Progenitor cell of endocrine pancreas (in vitro differentiated cells): ENCODE measurements at regions not wholly inside any gene's neighbourhood (a gene's known extent, or its start where the extent isn't known, plus 50 kb on each side); places are given as distances from the start of the nearest gene placed in this dataset.

Experiments
- DNase-seq: peaks from one replicate; pipeline ENCODE4 v3.0.0; 2021; ENCODE audit warnings: low spot score; ENCODE audit not compliant: unreplicated experiment
- H3K27ac Mint-ChIP-seq: 2 replicates; pipeline ENCODE4 v1.8.0; 2021; ENCODE audit warnings: mild to moderate bottlenecking, moderate library complexity, mixed read lengths
- H3K27me3 Mint-ChIP-seq: 2 replicates; pipeline ENCODE4 v1.8.0; 2021; ENCODE audit warnings: mixed read lengths
- H3K36me3 Mint-ChIP-seq: 2 replicates; pipeline ENCODE4 v1.8.0; 2022; ENCODE audit warnings: mixed read lengths; ENCODE audit not compliant: insufficient read depth
- H3K4me1 Mint-ChIP-seq: 2 replicates; pipeline ENCODE4 v1.8.0; 2021; ENCODE audit warnings: low read depth, mixed read lengths
- H3K4me3 Mint-ChIP-seq: 2 replicates; pipeline ENCODE4 v1.8.0; 2021; ENCODE audit warnings: low read depth, mild to moderate bottlenecking, moderate library complexity, mixed read lengths
- H3K9me3 Mint-ChIP-seq: 2 replicates; pipeline ENCODE4 v1.8.0; 2021; ENCODE audit warnings: low read depth, mixed read lengths
- CTCF ChIP-seq: fragments of 200-600 bp; sonication (generic); IDR thresholded peaks from one replicate; pipeline ENCODE4 v1.5.0; 2021; ENCODE audit warnings: antibody characterized with exemption, mild to moderate bottlenecking; ENCODE audit not compliant: unreplicated experiment

GRCh38 chr11:26851696-26852095 is 129.8 kb upstream of the SLC5A12 start:
- Mint-ChIP-seq H3K4me3 (no peak overlapping the region), H3K27ac (no peak overlapping the region), H3K4me1 (peaks cover 7% of the 10 kb centered on the region), H3K36me3 (no peaks in the 10 kb centered on the region), H3K27me3 (no peaks in the 10 kb centered on the region), H3K9me3 (no peaks in the 10 kb centered on the region)
- no peak for DNase-seq
- TF ChIP-seq CTCF = no peak

DNA sequence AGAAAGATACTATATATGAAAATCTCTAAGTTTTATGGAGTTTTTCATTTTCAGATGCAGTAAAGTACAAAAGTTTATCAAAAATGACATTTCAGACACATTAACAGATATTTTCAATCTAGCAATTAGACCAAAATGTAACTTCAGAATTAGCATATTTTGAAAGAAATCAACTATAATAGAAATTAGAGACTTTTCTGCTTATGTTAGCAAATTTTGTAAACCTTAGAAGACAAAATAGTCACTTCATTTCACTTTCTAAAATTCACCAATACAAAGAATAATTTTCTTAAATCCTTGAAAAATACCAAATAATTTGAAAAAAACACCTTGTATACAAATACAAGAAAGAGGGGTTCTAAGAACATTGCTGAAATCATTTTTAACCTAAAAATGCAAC is 135.8 kb upstream of the FIBIN start:
- Mint-ChIP-seq H3K9me3 (no peaks in the 10 kb centered on the region), H3K4me1 (no peaks in the 10 kb centered on the region), H3K27ac (no peak overlapping the region), H3K27me3 (no peaks in the 10 kb centered on the region), H3K4me3 (no peak overlapping the region), H3K36me3 (no peaks in the 10 kb centered on the region)
- TF ChIP-seq CTCF = no peak
- no peak for DNase-seq

GRCh38 chr11:26859416-26859815 is 134.5 kb upstream of the FIBIN start:
- Mint-ChIP-seq H3K9me3 (no peaks in the 10 kb centered on the region), H3K4me3 (no peak overlapping the region), H3K36me3 (no peaks in the 10 kb centered on the region), H3K27me3 (no peaks in the 10 kb centered on the region), H3K27ac (no peak overlapping the region), H3K4me1 (no peaks in the 10 kb centered on the region)
- no peak for DNase-seq
- no peak for TF ChIP-seq CTCF

- DNase-seq = no peak
- Mint-ChIP-seq H3K4me1 (no peaks in the 10 kb centered on the region), H3K27me3 (no peaks in the 10 kb centered on the region), H3K27ac (no peak overlapping the region), H3K36me3 (no peaks in the 10 kb centered on the region), H3K9me3 (no peaks in the 10 kb centered on the region), H3K4me3 (no peak overlapping the region)
- TF ChIP-seq CTCF = no peak
Measured at GRCh38 chr11:26860091-26860780, 133.7 kb upstream of the FIBIN start.

DNA sequence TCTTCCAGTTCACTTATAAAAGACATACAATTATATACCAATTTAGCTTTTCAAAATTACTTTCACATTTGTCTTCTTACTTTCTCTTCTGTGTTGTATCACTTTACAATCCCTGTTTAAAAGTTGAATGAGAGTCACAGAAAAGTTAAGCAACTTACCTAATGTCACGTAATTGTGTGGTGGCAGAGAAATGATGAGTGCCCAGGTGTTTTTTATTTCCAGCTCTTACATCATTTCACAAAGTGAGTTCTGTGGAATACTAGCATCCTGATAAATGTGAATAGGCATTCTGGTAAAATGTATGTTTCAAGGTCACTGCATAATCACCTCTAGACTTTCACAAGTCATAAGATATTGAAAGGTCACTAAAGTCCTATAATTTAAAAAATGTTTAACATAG is 133.0 kb upstream of the FIBIN start:
- Mint-ChIP-seq H3K36me3 (no peaks in the 10 kb centered on the region), H3K27me3 (no peaks in the 10 kb centered on the region), H3K27ac (no peak overlapping the region), H3K9me3 (peaks cover 2% of the 10 kb centered on the region), H3K4me3 (no peak overlapping the region), H3K4me1 (no peaks in the 10 kb centered on the region)
- DNase-seq = no peak
- TF ChIP-seq CTCF = no peak
